K562 (cell line): ENCODE measurements at regions not wholly inside any gene's neighbourhood (a gene's known extent, or its start where the extent isn't known, plus 50 kb on each side); places are given as distances from the start of the nearest gene placed in this dataset.
"Not testable (repeated sequence)": the region's sequence is repeated elsewhere in the genome, so short reads cannot be mapped to it uniquely, and the experiment has no call there.

Experiments used
- ATAC-seq: fragments of 200-7000 bp; cut with Tn5 transposase; 3 replicates; pipeline ENCODE4 v1.9.1; 2020; ENCODE audit warnings: moderate library complexity
- BruUV-seq: library from RNA; stranded (reverse); fragments of 400-500 nt; replicated peaks from 2 replicates; lab custom pipeline; 2021; lab: Mats Ljungman, UMichigan
- CTCF ChIA-PET: fragments of 300-600 bp; formaldehyde crosslinking; extraction: SDS; loops from one replicate; lab custom pipeline; 2021; ENCODE audit warnings: low intra/inter-chr PET ratio; lab: Yijun Ruan, JAX
- POLR2A ChIA-PET: fragments of 300-600, 350-650 bp; sonication (Branson Sonifier 250); formaldehyde crosslinking; extraction: SDS; loops from one replicate; lab custom pipeline; 2021; ENCODE audit warnings: antibody characterized with exemption, inconsistent platforms; lab: Yijun Ruan, JAX
- DNase-seq, 4 experiments: peaks; one replicate each; pipeline versions ENCODE4 v3.0.0 to v3.0.0-alpha.2; 2011 to 2018; ENCODE audit warnings: low spot score in 3 of 4, mixed read lengths in 3 of 4; ENCODE audit errors: extremely low read depth in 1 of 4
- FAIRE-seq: peaks from 2 replicates; lab custom pipeline; 2011; peaks lifted over from hg19 to GRCh38; lab: Jason Lieb, UNC
- H2AFZ ChIP-seq: 2 replicates; pipeline ENCODE4 v1.6.0; 2011; ENCODE audit warnings: low read depth, low read length, control low read depth, inconsistent platforms
- H3K27ac ChIP-seq: fragments of 200-600 bp; 3 replicates; pipeline ENCODE4 v1.8.0; 2011; ENCODE audit warnings: low read depth, mild to moderate bottlenecking, control low read depth, inconsistent platforms, low read length, moderate library complexity, mixed read lengths; ENCODE audit errors: extremely low read depth
- H3K27me3 ChIP-seq, 2 experiments: fragments of 300-600 bp in 1 of 2; 2 replicates in 1 of 2; 3 replicates in 1 of 2; pipeline versions ENCODE4 v1.6.0 to v1.8.0; 2011; ENCODE audit warnings: inconsistent platforms in 2 of 2, low read length in 2 of 2, mild to moderate bottlenecking in 1 of 2, mixed read lengths in 1 of 2, moderate library complexity in 1 of 2; ENCODE audit not compliant: control insufficient read depth in 2 of 2, insufficient read depth in 2 of 2
- H3K36me3 ChIP-seq: fragments of 300-600 bp; 3 replicates; pipeline ENCODE4 v1.8.0; 2011; ENCODE audit warnings: mild to moderate bottlenecking, low read length, inconsistent platforms; ENCODE audit not compliant: control insufficient read depth, insufficient read depth
- H3K4me1 ChIP-seq, 2 experiments: fragments of 200-600 bp in 1 of 2; replicated peaks in 1 of 2; 2 replicates in 1 of 2; 3 replicates in 1 of 2; pipeline versions ENCODE4 v1.5.1 to v1.8.0; 2011; ENCODE audit warnings: inconsistent platforms in 2 of 2, low read length in 2 of 2, mild to moderate bottlenecking in 1 of 2, mixed read lengths in 1 of 2, moderate library complexity in 1 of 2; ENCODE audit not compliant: control insufficient read depth in 2 of 2, insufficient read depth in 2 of 2
- H3K4me2 ChIP-seq: 2 replicates; pipeline ENCODE4 v1.6.1; 2011; ENCODE audit warnings: low read length, control low read depth, inconsistent platforms, mixed read lengths; ENCODE audit not compliant: insufficient read depth
- H3K4me3 ChIP-seq: fragments of 200-600 bp; sonication (generic), shearing (Covaris generic); 2 replicates; pipeline ENCODE4 v1.5.1; 2016; ENCODE audit warnings: control low read depth, inconsistent platforms
- H3K79me2 ChIP-seq: fragments of 200-600 bp; 3 replicates; pipeline ENCODE4 v1.8.0; 2011; ENCODE audit warnings: low read length, inconsistent platforms; ENCODE audit not compliant: control insufficient read depth, insufficient read depth
- H3K9ac ChIP-seq, 2 experiments: 2 replicates each; pipeline versions ENCODE4 v1.6.0 to v1.6.1; 2011; ENCODE audit warnings: low read depth in 2 of 2, low read length in 2 of 2, control low read depth in 1 of 2, inconsistent platforms in 1 of 2, mild to moderate bottlenecking in 1 of 2, mixed read lengths in 1 of 2; ENCODE audit not compliant: insufficient read depth in 1 of 2
- H3K9me1 ChIP-seq: one replicate; pipeline ENCODE4 v1.6.0; 2011; ENCODE audit warnings: inconsistent platforms, mild to moderate bottlenecking, low read length, moderate library complexity; ENCODE audit not compliant: control insufficient read depth, insufficient read depth
- H3K9me3 ChIP-seq: replicated peaks from 2 replicates; pipeline ENCODE4 v1.5.1; 2011; ENCODE audit warnings: low read depth, low read length, inconsistent platforms; ENCODE audit not compliant: control insufficient read depth, insufficient read depth
- H4K20me1 ChIP-seq: replicated peaks from 2 replicates; pipeline ENCODE4 v1.6.1; 2011; ENCODE audit warnings: low read length, inconsistent platforms, mixed read lengths; ENCODE audit not compliant: control insufficient read depth, insufficient read depth
- WGBS: fragments of 100-300 bp; shearing (Covaris generic); methylation state at CpG from one replicate; pipeline ENCODE4 v1.1.6; 2016; ENCODE audit warnings: low coverage, mixed read lengths; ENCODE audit not compliant: insufficient coverage; ENCODE audit errors: missing lambda C conversion rate; 5-methylcytosine and 5-hydroxymethylcytosine counted together
- in situ Hi-C: fragments of 300-500 bp; cut with MboI; formaldehyde crosslinking; loops from 4 replicates; pipeline ENCODE4 v1.15.0; 2018; ENCODE audit warnings: inconsistent platforms, mixed read lengths
- intact Hi-C: fragments of 100-400 bp; cut with micrococcal nuclease; formaldehyde crosslinking; loops from 2 replicates; pipeline ENCODE4 v1.14.2; 2022

GRCh38 chr13:43970520-43971242 is 91.0 kb downstream of the LACC1 start:
- in situ Hi-C loops, FAIRE-seq, H3K4me1 ChIP-seq, CTCF ChIA-PET, H3K9me3 ChIP-seq, intact Hi-C loops, H3K9ac ChIP-seq, H4K20me1 ChIP-seq, H2AFZ ChIP-seq, BruUV-seq, POLR2A ChIA-PET, H3K4me3 ChIP-seq, DNase-seq, ATAC-seq, H3K27ac ChIP-seq, H3K36me3 ChIP-seq, H3K27me3 ChIP-seq, H3K9me1 ChIP-seq, H3K4me2 ChIP-seq, H3K79me2 ChIP-seq: not testable (repeated sequence)
- WGBS = 7% methylated on average over 15 of the region's 36 CpGs

GRCh38 chr13:43971324-43971723 is 91.6 kb downstream of the LACC1 start:
- H3K9ac ChIP-seq, H3K9me3 ChIP-seq, H3K27me3 ChIP-seq, H4K20me1 ChIP-seq, intact Hi-C loops, H3K27ac ChIP-seq, FAIRE-seq, ATAC-seq, H3K4me2 ChIP-seq, H3K4me3 ChIP-seq, H3K9me1 ChIP-seq, in situ Hi-C loops, BruUV-seq, H3K36me3 ChIP-seq, H2AFZ ChIP-seq, POLR2A ChIA-PET, DNase-seq, H3K4me1 ChIP-seq, H3K79me2 ChIP-seq, CTCF ChIA-PET: not testable (repeated sequence)
- 0% methylated on average over 4 of the region's 19 CpGs for WGBS
